GM23248 (cell line): ENCODE measurements at regions not wholly inside any gene's neighbourhood (a gene's known extent, or its start where the extent isn't known, plus 50 kb on each side); places are given as distances from the start of the nearest gene placed in this dataset.

ENCODE experiments used
- DNase-seq: peaks from one replicate; pipeline ENCODE4 v3.0.0-alpha.2; 2015
- H2AFZ ChIP-seq: fragments of 200-600 bp; sonication (generic); 2 replicates; pipeline ENCODE4 v1.6.1; 2016; ENCODE audit warnings: antibody characterized with exemption
- H3F3A ChIP-seq: fragments of 200-600 bp; sonication (generic); 2 replicates; pipeline ENCODE4 v1.6.1; 2016; ENCODE audit warnings: mild to moderate bottlenecking, antibody characterized with exemption, mixed run types; ENCODE audit not compliant: insufficient read depth
- H3K27ac ChIP-seq: fragments of 200-600 bp; sonication (generic); 2 replicates; pipeline ENCODE4 v1.5.1; 2016; ENCODE audit warnings: mild to moderate bottlenecking
- H3K27me3 ChIP-seq: fragments of 200-600 bp; sonication (generic); replicated peaks from 2 replicates; pipeline ENCODE4 v1.6.1; 2016; ENCODE audit warnings: mild to moderate bottlenecking; ENCODE audit not compliant: insufficient read depth
- H3K36me3 ChIP-seq: fragments of 200-600 bp; sonication (generic); 2 replicates; pipeline ENCODE4 v1.6.1; 2016; ENCODE audit warnings: low read depth, mild to moderate bottlenecking
- H3K4me1 ChIP-seq: fragments of 200-600 bp; sonication (generic); 2 replicates; pipeline ENCODE4 v1.6.1; 2016; ENCODE audit warnings: mild to moderate bottlenecking; ENCODE audit not compliant: insufficient read depth
- H3K4me2 ChIP-seq: fragments of 200-600 bp; sonication (generic); one replicate; pipeline ENCODE4 v1.6.1; 2016; ENCODE audit warnings: mild to moderate bottlenecking; ENCODE audit not compliant: unreplicated experiment
- H3K4me3 ChIP-seq: fragments of 200-600 bp; sonication (generic); 2 replicates; pipeline ENCODE4 v1.5.1; 2016; ENCODE audit warnings: mild to moderate bottlenecking
- H3K79me2 ChIP-seq: fragments of 200-600 bp; sonication (generic); 2 replicates; pipeline ENCODE4 v1.6.1; 2016; ENCODE audit warnings: mild to moderate bottlenecking; ENCODE audit not compliant: insufficient read depth
- H3K9ac ChIP-seq: fragments of 200-600 bp; sonication (generic); 2 replicates; pipeline ENCODE4 v1.6.1; 2016; ENCODE audit warnings: mild to moderate bottlenecking
- H3K9me2 ChIP-seq: fragments of 200-600 bp; sonication (generic); 2 replicates; pipeline ENCODE4 v1.6.1; 2016; ENCODE audit warnings: mixed run types, mild to moderate bottlenecking, moderate library complexity; ENCODE audit not compliant: insufficient read depth
- H3K9me3 ChIP-seq: fragments of 200-600 bp; sonication (generic); one replicate; pipeline ENCODE4 v1.6.1; 2017; ENCODE audit warnings: low read depth
- H4K20me1 ChIP-seq: fragments of 200-600 bp; sonication (generic); 2 replicates; pipeline ENCODE4 v1.6.0; 2016; ENCODE audit not compliant: insufficient read depth
- EZH2 ChIP-seq: fragments of 200-600 bp; sonication (generic); IDR thresholded peaks from 2 replicates; pipeline ENCODE4 v1.6.1; 2018; ENCODE audit warnings: antibody characterized with exemption, mild to moderate bottlenecking; ENCODE audit not compliant: insufficient read depth, poor library complexity, severe bottlenecking
- EZH2phosphoT487 ChIP-seq: fragments of 200-600 bp; sonication (generic); IDR thresholded peaks from 2 replicates; pipeline ENCODE4 v1.6.1; 2018; ENCODE audit warnings: antibody characterized with exemption, moderate library complexity, mild to moderate bottlenecking, low read depth; ENCODE audit not compliant: insufficient read depth
- WGBS, 2 experiments: methylation state at CpG; one replicate each; pipeline ENCODE4 v1.1.6; 2015 to 2017; ENCODE audit warnings: low lambda C conversion rate in 2 of 2, low coverage in 1 of 2; ENCODE audit errors: missing lambda C conversion rate in 2 of 2; 5-methylcytosine and 5-hydroxymethylcytosine counted together
- in situ Hi-C: fragments of 300-500 bp; cut with MboI; formaldehyde crosslinking; loops from 2 replicates; pipeline ENCODE4 v1.15.0; 2020

GRCh38 chr10:128963211-128964099 lies 503.6 kb upstream of the MGMT start:
- in situ Hi-C loops = no loop called here
- 43 to 47% methylated on average over 12 of the region's 12 CpGs for WGBS, 2 experiments

GRCh38 chr10:128964100-128964403 lies 503.0 kb upstream of the MGMT start:
- Histone ChIP-seq H3K9ac (no peak overlapping the region), H3K27me3 (no peaks in the 10 kb centered on the region), H3K27ac (no peak overlapping the region), H2AFZ (no peak overlapping the region), H3K4me1 (no peaks in the 10 kb centered on the region), H3K79me2 (no peaks in the 10 kb centered on the region), H3K36me3 (no peaks in the 10 kb centered on the region), H4K20me1 (no peaks in the 10 kb centered on the region), H3K4me2 (no peak overlapping the region), H3K9me2 (no peaks in the 10 kb centered on the region), H3F3A (no peaks in the 10 kb centered on the region), H3K9me3 (no peaks in the 10 kb centered on the region), H3K4me3 (no peak overlapping the region)
- no peak for DNase-seq
- TF ChIP-seq EZH2phosphoT487 (no peak), EZH2 (no peak)
- 17 to 23% methylated on average over 3 of the region's 3 CpGs for WGBS, 2 experiments
- in situ Hi-C loops = no loop called here

More at GRCh38 chr10:128963211-128964099, 503.6 kb upstream of the MGMT start:
- Histone ChIP-seq H3K9ac (no peak overlapping the region), H2AFZ (no peak overlapping the region), H3K9me3 (no peaks in the 10 kb centered on the region), H3K36me3 (no peaks in the 10 kb centered on the region), H3K27ac (no peak overlapping the region), H3K27me3 (no peaks in the 10 kb centered on the region), H3K4me2 (no peak overlapping the region), H3K4me1 (no peaks in the 10 kb centered on the region), H4K20me1 (no peaks in the 10 kb centered on the region), H3K4me3 (no peak overlapping the region), H3K79me2 (no peaks in the 10 kb centered on the region), H3K9me2 (no peaks in the 10 kb centered on the region), H3F3A (no peaks in the 10 kb centered on the region)
- no peak for TF ChIP-seq EZH2phosphoT487
- TF ChIP-seq EZH2 = no peak
- DNase-seq = no peak

GRCh38 chr10:128967980-128968756 lies 498.9 kb upstream of the MGMT start:
- 31 to 34% methylated on average over 11 of the region's 11 CpGs for WGBS, 2 experiments
- no peaks in the 10 kb centered on the region for H3K9me3 ChIP-seq
- H3K79me2 ChIP-seq = no peaks in the 10 kb centered on the region
- in situ Hi-C loops = no loop called here
- H3K27me3 ChIP-seq = no peaks in the 10 kb centered on the region
- no peaks in the 10 kb centered on the region for H3K4me1 ChIP-seq
- H3K4me3 ChIP-seq = no peak overlapping the region
- H3K27ac ChIP-seq = no peak overlapping the region
- TF ChIP-seq EZH2 (no peak), EZH2phosphoT487 (no peak)
- no peaks in the 10 kb centered on the region for H3K9me2 ChIP-seq
- no peak overlapping the region for H2AFZ ChIP-seq
- H3F3A ChIP-seq = no peaks in the 10 kb centered on the region
- no peaks in the 10 kb centered on the region for H4K20me1 ChIP-seq
- no peaks in the 10 kb centered on the region for H3K36me3 ChIP-seq
- no peak for DNase-seq
- no peak overlapping the region for H3K4me2 ChIP-seq
- no peak overlapping the region for H3K9ac ChIP-seq

GRCh38 chr10:128969551-128969950 lies 497.5 kb upstream of the MGMT start:
- no peak for DNase-seq
- no peak overlapping the region for H3K4me2 ChIP-seq
- H3K27me3 ChIP-seq = no peaks in the 10 kb centered on the region
- no peak overlapping the region for H3K27ac ChIP-seq
- H3F3A ChIP-seq = no peaks in the 10 kb centered on the region
- H3K9me2 ChIP-seq = no peaks in the 10 kb centered on the region
- WGBS, 2 experiments = 62 to 68% methylated on average over 11 of the region's 11 CpGs
- TF ChIP-seq EZH2phosphoT487 (no peak), EZH2 (no peak)
- no peak overlapping the region for H3K9ac ChIP-seq
- H3K9me3 ChIP-seq = no peaks in the 10 kb centered on the region
- no peaks in the 10 kb centered on the region for H3K4me1 ChIP-seq
- no peaks in the 10 kb centered on the region for H3K36me3 ChIP-seq
- in situ Hi-C loops = no loop called here
- no peak overlapping the region for H3K4me3 ChIP-seq
- no peak overlapping the region for H2AFZ ChIP-seq
- no peaks in the 10 kb centered on the region for H4K20me1 ChIP-seq
- H3K79me2 ChIP-seq = no peaks in the 10 kb centered on the region
